GM12892 (cell line): ENCODE measurements at regions not wholly inside any gene's neighbourhood (a gene's known extent, or its start where the extent isn't known, plus 50 kb on each side); places are given as distances from the start of the nearest gene placed in this dataset.

ENCODE experiments used
- DNase-seq: peaks from one replicate; pipeline ENCODE4 v3.0.0; 2011; ENCODE audit not compliant: insufficient read length
- FAIRE-seq: peaks from 2 replicates; lab custom pipeline; 2011; peaks lifted over from hg19 to GRCh38; lab: Jason Lieb, UNC
- POLR2A ChIP-seq: IDR thresholded peaks from 2 replicates; pipeline ENCODE4 v1.6.1; 2011; ENCODE audit warnings: low read depth, low read length, control low read depth
- POLR2AphosphoS5 ChIP-seq: IDR thresholded peaks from 2 replicates; pipeline ENCODE4 v1.6.1; 2011; ENCODE audit warnings: low read depth, low read length, control low read depth
- TAF1 ChIP-seq: IDR thresholded peaks from 2 replicates; pipeline ENCODE4 v1.6.1; 2011; ENCODE audit warnings: low read depth, mild to moderate bottlenecking, control low read depth, low read length, borderline replicate concordance

- FAIRE-seq (no peak), DNase-seq (no peak)
- TF ChIP-seq POLR2A (no peak), TAF1 (no peak), POLR2AphosphoS5 (no peak)
Observed at GRCh38 chr6:23590498-23591126, 535.4 kb upstream of the NRSN1 start.

GRCh38 chr6:23591761-23592160, 534.3 kb upstream of the NRSN1 start:
- no peak for TF ChIP-seq POLR2A
- no peak for TF ChIP-seq TAF1
- TF ChIP-seq POLR2AphosphoS5, result no peak
- FAIRE-seq (no peak), DNase-seq (no peak)

- DNase-seq (no peak), FAIRE-seq (no peak)
- TF ChIP-seq POLR2AphosphoS5 (no peak), TAF1 (no peak), POLR2A (no peak)
Observed at GRCh38 chr6:23600118-23600517, 525.9 kb upstream of the NRSN1 start.

- DNase-seq, result no peak
- no peak for TF ChIP-seq TAF1
- no peak for TF ChIP-seq POLR2A
- no peak for TF ChIP-seq POLR2AphosphoS5
- no peak for FAIRE-seq
Observed at GRCh38 chr6:23601811-23602345, 524.1 kb upstream of the NRSN1 start.

- DNase-seq (no peak), FAIRE-seq (no peak)
- no peak for TF ChIP-seq TAF1
- no peak for TF ChIP-seq POLR2AphosphoS5
- no peak for TF ChIP-seq POLR2A
Observed at GRCh38 chr6:23608931-23609435, 517.0 kb upstream of the NRSN1 start.

- no peak for DNase-seq
- TF ChIP-seq TAF1 (no peak), POLR2AphosphoS5 (no peak), POLR2A (no peak)
- FAIRE-seq, result no peak
Observed at GRCh38 chr6:23611776-23612381, 514.1 kb upstream of the NRSN1 start.

- DNase-seq (no peak), FAIRE-seq (no peak)
- TF ChIP-seq POLR2A, result no peak
- no peak for TF ChIP-seq POLR2AphosphoS5
- no peak for TF ChIP-seq TAF1
Observed at GRCh38 chr6:23618366-23618765, 507.6 kb upstream of the NRSN1 start.

- DNase-seq (no peak), FAIRE-seq (no peak)
- TF ChIP-seq POLR2A (no peak), TAF1 (no peak), POLR2AphosphoS5 (no peak)
Observed at GRCh38 chr6:23620911-23621401, 505.1 kb upstream of the NRSN1 start.

GRCh38 chr6:23630726-23631635, 495.0 kb upstream of the NRSN1 start:
- FAIRE-seq (no peak), DNase-seq (no peak)
- no peak for TF ChIP-seq POLR2A
- TF ChIP-seq TAF1, result no peak
- TF ChIP-seq POLR2AphosphoS5, result no peak

- DNase-seq (no peak), FAIRE-seq (no peak)
- TF ChIP-seq TAF1 (no peak), POLR2AphosphoS5 (no peak)
Observed at GRCh38 chr6:23633996-23634395, 492.0 kb upstream of the NRSN1 start.

GRCh38 chr6:23635150-23635549, 490.9 kb upstream of the NRSN1 start:
- FAIRE-seq, result no peak
- TF ChIP-seq POLR2A, result no peak
- TF ChIP-seq TAF1, result no peak
- no peak for TF ChIP-seq POLR2AphosphoS5
- no peak for DNase-seq
